Tongue (tissue), 1 donor: ENCODE measurements at regions not wholly inside any gene's neighbourhood (a gene's known extent, or its start where the extent isn't known, plus 50 kb on each side); places are given as distances from the start of the nearest gene placed in this dataset.

Source experiments
- DNase-seq: peaks from one replicate; pipeline ENCODE4 v3.0.0-alpha.2; 2015

DNA sequence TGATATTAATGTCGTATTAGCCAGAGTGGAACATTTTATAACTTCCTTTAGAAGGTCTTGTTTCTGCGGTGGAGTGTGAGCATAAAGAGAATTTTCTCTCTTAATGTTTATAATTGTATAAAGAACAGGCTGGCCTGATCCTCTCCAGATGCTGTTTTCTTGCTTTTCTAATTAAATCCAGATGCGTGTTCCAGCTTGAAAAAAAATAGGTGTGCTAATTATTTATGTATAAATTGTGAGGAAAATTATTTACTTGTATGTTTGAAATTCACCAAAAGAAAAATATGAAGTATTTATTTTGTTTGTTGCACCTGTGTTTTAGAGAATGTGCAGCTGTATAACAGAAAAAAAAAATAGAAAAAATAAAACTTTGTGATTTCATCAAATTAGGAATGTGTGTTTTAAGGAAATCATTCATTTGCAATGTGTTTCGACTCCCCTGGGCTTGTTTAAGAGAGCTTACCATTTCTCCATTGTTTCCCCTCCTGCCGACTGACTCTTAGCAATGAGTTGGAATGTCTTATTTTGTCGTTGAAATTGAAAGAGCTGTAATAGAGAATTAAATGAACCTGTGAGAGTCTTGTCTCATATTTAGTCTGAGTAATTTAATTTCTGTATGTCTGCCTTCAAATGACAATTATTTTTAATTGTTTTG lies 220.1 kb upstream of the NXPH2 start:
- peak; percentile 48 for DNase-seq

DNA sequence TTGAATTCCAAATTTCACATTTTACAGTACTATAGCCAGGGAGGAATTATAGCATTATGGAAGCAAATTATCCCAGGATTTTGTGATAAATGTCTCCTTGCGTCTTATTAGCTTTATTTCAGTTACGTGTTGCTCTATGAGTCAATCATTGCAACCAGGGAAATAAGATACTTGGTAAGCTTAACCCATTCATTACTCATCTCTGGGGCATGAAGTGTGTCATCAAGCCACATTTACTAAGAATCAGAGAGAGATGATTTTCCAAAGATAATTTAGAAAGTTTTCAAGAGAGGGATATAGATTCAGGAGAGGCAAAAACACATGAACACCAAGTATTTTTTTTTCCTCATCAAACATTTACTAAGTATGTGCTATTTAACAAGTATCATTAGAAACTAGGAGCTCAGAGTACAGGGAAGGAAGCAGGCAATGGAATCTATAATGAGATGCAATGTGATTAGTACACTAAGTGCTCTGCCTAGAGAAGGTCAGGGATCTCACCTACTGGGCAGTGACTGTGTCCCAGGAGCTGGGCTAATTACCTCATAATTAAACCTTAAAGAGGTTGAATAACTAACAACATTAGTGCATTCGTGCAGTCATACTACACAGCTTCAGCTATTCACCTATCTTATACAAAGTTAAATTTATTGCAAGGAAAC lies 217.8 kb upstream of the NXPH2 start:
- DNase-seq = no peak

DNA sequence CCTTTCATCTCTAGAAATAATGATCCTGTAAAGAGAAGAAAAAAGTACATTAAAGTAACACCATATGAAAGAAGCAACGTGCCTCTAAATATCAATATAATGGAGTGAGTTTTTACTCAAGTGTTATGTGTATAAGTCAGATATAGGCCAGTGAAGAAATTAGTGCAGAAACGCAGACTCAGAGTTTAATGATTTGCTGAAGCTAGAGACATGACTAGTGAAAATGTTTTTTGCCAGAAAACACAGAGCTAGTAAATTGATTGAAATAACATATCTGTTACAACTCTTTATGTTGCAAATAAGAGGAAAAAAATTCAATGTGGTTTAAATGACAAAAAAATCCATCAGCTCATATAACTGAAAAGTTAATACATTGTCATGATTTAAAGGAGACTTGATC lies 217.2 kb upstream of the NXPH2 start:
- no peak for DNase-seq

DNA sequence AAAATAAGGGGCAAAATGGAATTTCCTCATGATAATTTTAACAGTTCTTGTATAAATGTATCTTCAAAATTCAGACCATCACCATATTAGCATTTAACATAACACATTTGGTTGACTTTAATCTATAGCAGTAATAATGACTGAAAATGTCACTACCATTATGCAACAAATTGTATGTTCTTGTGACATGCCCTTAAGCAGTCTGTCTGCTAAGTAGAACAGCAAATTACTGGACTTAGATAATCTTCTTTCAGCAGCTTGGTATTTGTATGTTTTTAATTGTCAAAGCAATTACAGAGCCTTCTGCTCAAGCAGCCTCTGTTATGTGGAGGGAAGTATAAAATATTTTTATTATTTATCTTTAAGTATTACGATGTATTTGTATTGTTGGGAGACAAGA lies 214.3 kb upstream of the NXPH2 start:
- no peak for DNase-seq

DNA sequence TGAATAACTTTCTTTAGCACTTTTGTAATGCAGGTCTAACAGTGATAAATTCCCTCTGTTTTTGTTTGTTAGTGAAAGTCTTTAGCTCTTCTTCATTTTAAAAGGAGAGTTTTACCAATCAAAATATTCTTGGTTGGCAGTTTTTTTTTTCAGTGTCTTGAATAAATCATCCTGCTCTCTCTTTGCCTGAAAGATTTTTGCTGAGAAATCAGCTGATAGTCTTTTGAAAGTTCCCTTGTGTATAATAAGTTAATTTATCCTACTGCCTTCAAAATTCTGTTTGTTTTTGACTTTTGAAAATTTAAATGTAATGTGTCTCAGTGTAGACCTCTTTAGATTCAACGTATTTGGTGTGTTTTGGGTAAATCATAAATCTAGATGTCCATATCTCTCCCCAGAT lies 205.7 kb upstream of the NXPH2 start:
- DNase-seq = no peak

DNA sequence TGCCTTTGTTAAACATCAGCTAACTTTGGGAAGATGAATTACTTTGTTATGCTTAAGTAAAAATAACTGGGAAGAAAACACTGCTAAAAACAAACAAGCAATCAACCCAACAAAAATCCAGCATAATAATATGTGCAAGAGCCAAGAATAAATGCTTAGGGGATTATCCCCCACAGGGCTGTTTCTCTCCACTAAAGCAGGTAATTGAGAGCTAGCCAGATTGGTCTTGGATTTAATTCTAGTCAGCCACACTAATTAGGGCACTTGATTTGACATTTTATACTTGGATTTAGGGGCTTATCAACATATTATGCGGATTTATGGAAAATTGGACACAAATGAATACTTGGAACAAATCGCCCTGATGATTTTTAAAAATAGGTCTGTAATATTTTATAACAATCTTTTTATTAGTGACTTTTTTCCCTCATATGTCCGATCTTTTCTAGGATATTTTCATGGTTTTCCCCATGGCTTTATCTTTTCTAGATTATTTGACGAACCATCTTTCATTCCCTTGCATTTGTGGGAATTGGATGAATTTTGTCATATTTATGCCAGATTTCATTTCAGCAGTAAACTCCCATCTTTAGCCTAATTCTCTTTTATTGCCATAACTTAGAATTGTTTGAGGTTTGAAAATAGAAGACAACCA lies 199.1 kb upstream of the NXPH2 start:
- no peak for DNase-seq

DNA sequence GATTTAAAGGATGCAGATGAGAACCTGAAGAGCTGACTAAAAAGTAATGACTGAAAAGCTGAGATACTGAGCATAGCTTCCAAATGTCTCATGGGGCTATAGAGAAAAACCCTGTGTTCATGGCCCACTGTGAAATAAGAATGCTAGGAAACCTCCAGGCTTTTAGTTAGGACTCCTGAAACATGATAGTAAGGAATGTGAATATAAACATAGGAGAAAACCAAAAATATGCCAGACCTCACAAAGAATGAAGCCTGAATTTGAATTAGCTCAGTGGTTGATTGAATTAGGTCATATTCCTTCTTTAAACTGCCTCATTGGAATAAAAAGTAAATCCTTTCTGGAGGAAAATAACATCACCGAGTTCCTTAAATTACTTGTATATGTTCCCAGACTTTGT lies 194.5 kb upstream of the NXPH2 start:
- peak; percentile 20 for DNase-seq

DNA sequence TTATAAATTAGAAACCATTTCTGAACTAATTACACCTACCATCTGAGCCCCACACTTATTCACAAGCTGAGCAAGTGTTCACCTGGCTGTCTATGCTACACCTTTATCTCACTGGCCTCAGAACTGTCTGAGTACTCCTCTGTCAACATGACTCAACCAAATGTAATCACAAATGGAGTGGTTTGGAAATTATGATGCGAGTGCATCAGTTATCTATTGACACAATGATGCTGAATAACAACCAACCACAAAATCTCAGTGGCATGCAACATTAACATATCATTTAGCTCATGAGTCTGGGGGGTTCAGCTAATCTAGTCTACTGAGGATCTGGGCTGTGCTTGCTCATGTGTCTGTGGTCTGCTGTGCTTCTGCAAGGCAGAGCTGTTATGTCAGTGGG lies 184.2 kb upstream of the NXPH2 start:
- DNase-seq = no peak

DNA sequence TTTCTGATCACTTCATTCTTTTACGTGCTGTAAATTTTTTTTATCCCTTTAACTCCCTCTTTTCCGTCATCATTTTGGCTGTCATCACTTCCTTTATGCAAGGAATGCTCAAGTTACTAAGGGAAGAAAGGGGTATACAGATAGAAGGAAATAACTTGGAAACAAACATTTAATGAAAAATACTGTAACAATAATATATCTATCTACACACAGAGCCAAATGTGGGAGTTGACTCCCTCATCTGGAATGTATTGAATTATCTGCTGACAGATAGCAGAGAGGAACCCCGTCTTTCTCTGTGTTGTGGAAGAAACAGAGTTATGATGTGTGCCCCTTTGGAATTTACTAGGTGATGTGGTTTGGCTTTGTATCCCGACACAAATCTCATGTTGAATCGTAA lies 182.5 kb upstream of the NXPH2 start:
- no peak for DNase-seq

DNA sequence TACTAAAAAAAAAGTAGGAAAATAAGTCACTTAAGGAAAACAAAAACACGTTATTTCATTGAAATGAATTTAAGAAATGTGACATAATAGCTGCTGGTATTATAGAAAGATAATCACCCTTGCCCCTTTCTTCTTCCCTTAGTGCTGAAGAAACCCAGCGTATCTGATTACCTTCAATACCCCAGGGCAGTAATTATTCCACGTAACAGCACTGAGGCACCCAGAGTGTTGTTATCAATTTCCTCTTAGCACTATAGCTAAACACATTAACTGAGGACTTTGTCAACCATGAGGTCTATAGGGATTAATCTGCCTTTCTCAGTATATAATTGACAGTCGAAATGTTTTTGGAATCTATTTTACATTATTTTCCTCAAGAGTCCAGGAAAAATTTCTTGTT lies 180.0 kb upstream of the NXPH2 start:
- no peak for DNase-seq

DNA sequence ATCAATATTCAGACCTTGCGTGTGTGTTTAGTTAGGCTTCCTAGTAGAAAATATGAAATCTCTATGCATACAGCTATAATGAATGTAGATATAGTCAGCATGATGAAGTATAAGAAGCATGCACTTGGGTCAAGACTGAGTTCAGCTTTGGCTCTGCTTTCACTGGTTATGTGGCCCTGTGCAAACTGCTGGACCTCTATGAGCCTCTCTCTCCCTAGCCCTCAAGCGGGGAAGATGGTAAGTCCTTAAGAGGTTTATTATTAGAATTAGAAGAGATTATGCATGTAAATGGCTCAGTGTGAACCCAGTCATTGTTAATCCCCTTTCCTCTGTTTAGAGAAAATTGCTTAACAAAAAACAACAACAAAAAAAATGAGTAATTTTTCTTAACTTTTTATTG lies 178.8 kb upstream of the NXPH2 start:
- no peak for DNase-seq

DNA sequence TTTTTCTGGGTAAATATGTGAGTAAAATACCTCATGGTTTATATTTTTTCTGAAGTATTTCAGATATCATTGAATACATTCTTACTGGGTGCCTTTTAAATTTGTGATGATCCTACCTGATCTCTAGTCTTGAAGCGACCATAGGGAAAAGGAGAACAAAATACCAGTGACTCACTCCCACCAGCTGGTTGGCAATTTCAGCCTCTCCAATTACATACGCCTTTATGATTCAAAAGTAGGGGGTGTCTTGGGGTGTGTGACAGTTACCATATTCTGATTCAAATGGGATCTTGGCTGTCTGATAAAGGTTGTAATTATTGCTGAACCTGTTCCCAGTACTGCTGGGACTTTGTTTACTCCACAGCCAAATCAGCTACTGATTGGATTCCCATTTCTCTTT lies 175.9 kb upstream of the NXPH2 start:
- DNase-seq = no peak

DNA sequence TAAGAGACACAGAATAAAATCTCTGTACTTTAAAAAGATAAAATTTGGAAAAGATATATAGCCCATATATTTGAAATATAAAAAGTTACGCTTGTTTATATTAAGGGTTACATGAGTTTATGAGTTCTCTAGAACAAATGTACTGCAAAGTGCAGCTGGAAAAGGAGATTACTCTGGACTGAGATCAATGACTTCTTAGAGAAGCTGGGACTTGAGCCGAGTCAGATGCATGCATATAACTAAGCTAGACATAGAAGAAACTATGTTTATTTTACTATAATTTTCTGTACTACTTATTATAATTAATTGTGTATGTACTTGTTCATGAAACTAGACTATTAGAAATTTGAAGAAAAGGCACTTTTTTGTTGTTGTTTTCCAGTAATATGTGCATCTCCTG lies 170.3 kb upstream of the NXPH2 start:
- DNase-seq = no peak

DNA sequence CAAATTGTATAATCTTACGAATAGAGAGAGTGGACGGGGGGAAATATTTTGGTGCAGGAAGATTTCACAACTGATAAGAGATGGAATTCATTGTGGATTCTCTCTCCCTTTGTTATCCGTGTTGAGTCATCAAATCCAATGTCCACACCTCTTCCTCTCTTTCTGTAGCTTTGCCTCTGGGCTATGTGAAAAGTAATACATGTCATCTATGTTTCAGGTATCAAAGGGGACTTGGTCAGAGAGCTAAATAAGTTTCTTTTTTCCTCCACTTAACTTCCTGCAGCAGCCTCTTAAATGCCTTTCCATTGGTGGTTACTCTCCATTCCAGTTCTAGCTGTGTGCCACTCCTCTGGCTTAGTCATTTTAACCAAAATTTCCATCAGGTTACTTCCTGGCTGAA lies 169.3 kb upstream of the NXPH2 start:
- DNase-seq = no peak

DNA sequence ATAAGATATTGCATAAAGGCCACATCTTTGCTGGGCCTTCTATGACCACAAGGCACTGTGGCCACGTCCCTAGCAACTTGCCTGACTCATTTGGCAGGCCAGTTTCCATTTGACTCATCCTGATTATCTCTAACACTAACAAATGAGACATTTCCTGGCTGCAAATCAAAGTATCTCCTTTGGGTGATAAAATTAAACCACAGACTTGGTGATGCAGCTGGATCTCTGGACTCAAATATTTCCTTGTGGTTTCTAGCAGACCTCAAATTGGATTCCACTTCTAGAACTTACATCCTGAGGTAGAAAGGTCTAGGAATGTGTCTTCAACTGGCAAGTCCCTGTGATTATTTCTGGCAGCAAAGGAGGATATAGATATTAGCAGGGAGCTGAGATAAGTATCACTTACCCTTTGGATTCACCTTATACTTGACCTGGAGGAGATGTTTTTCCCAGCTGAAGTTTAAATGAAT lies 167.9 kb upstream of the NXPH2 start:
- peak; percentile 7 for DNase-seq

DNA sequence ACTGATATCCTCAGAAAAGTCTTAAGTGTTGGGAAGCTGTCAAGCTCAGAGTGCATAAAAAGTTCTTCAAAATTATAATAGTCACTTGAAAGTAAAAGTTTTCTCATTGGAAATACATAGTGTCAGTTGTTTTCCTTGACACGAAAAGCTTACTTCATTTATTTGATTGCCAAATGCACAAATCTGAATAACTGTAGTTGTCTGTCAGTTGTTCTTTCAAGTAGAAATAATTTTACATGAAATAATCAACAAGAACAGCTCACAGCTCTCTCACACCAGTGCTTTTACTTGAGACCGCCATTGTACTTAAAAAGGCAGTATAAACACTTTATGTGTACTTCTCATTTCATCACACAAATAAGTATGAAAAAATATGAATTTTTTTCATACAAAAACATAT lies 163.3 kb upstream of the NXPH2 start:
- no peak for DNase-seq

DNA sequence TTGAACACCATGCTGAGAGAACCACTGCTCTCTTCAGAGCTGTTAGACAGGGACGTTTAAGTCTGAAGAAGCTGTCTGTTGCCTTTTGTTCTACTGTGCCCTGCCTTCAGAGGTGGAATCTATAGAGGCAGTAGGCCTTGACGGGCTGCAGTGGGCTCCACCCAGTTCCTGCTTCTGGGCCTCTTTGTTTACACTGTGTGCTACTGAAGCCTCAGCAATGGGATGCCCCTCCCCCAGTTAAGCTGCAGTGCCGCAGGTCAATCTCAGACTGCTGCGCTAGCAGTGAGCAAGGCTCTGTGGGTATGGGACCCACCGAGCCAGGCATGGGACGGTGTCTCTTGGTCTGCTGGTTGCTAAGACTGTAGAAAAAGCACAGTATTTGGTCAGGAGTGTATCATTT lies 162.3 kb upstream of the NXPH2 start:
- no peak for DNase-seq

DNA sequence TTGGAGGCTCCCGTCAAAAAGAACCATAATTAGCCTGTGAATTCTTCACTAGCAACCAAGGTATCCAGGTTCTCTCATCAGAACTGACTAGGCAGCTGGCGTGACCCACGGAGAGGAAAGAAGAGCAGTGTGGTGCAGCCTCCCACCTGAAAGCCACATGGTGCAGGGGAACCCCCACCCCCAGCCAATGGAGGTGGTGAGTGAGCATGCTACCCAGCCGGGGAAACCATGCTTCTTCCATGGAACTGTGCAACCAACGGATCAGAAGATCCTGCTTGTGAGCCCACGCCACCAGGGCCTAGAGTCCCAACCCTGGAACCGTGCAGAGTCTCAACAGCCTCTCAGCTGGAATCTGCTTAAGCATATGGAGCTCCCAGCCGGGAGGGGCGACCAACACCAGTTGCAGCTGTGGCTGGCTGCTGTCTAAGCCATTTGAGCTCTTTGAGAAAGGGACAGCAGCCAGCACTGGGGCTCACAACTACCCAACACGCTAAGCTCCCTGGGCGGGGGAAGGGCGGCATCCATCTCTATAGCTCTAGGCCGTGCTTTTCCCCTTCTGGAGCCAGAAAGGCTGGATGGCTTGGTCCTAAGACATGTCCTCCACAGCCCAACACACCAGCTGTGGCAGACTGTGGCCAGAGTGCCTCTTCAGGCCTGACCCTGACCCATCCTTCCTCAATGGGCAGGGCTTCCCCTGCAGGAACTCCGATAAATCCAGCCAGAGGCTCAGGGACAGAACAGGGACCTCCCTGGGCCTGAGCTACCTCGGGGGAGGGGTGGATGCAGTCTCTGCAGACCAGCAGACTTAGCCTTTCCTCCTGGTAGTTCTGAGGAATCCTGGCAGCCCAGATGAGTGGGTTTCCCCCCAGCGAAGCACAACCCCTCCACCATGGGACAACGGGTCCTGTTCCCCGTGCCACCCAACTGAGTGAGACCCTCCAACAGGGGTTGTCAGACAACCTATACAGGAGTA lies 151.4 kb upstream of the NXPH2 start:
- DNase-seq = no peak

DNA sequence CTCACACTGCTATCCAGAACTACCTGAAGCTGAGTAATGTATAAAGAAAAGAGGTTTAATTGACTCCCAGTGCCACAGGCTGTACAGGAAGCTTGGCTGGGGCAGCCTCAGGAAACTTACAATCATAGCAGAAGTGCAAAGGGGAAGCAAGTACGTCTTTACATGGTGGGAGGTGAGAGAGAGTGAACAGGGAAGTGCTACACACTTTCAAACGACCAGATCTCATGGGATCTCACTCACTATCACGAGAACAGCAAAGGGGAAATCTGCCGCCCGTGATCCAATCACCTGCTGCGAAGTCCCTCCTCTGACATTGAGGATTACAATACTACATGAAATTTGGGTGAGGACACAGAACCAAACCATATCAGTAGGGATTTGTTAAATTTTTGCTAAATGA lies 150.4 kb upstream of the NXPH2 start:
- no peak for DNase-seq

DNA sequence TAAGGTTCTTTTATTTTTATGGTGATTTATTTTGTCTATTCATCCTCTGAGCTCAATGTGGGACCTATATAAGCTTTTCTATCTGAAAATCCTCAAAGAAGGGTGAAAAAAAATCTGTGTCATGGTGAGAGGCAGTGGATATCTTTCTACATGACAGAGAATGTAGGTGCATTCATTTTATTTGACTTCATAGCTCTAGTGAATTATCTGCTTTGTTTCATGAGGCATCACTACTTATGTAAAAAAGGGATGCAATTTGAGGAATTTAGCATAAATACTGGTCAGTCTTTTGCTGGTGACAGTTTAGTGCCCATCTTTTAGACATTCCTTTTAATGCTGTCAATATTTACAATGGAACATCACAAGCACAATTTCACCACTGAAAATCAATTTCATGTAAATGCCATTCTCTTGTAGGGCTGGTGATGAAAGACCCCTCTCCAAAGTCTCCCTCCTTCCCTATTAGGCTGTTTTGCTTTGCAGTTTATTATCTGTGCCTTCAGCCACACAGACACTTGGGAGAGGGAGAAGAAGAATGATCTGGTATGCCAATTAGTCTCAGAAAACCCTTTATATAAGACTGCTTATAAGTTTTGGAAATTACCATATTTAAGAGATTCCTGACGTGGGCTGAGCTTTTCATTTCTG lies 148.3 kb upstream of the NXPH2 start:
- no peak for DNase-seq

DNA sequence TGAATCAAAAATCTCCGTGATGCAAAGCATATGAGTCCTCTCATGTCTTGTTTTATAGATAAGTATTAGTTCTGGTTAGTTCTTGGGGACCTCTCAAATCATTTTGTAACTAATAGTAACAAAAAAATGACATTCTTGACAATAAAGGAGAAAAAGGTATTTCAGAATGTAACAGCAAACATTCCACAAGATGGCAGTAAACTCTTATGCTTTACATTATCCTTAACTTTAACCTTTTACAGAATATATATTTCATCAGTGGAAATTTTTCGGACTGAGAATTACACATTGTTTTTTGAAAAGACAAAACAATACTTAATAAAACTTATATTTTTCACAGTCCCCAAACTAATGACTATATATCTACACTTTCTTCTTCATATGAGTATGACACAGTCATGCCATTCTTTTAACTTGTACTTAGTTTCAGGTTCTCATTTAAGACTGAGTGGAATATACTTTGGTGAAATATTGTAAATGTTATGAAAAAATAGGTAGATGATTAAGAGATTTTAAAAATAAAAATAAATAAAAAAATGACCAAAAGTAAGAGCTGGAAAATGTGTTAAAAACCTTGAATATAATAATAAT lies 142.9 kb upstream of the NXPH2 start:
- peak; percentile 43 for DNase-seq
